Sigmoid colon (tissue), 4 donors: ENCODE measurements at regions not wholly inside any gene's neighbourhood (a gene's known extent, or its start where the extent isn't known, plus 50 kb on each side); places are given as distances from the start of the nearest gene placed in this dataset.

Experiments
- CTCF ChIP-seq, 4 experiments: fragments of 450-650 bp in 3 of 4; fragments of 200-600 bp in 1 of 4; IDR thresholded peaks; one replicate each; pipeline ENCODE4 v1.5.1; 2016 to 2019; ENCODE audit warnings: antibody characterized with exemption in 4 of 4, mild to moderate bottlenecking in 3 of 4, moderate library complexity in 2 of 4
- EP300 ChIP-seq, 4 donors: sonication (generic); formaldehyde crosslinking; IDR thresholded peaks; one replicate each; pipeline ENCODE4 v1.6.1; 2017; ENCODE audit warnings: antibody characterized with exemption in 4 of 4
- POLR2A ChIP-seq, 2 donors: fragments of 450-650 bp; IDR thresholded peaks; one replicate each; pipeline ENCODE4 v1.6.1; 2016; ENCODE audit warnings: antibody characterized with exemption in 2 of 2, mild to moderate bottlenecking in 2 of 2, moderate library complexity in 2 of 2
- POLR2AphosphoS5 ChIP-seq, 4 donors: sonication (generic); formaldehyde crosslinking; IDR thresholded peaks; one replicate each; pipeline ENCODE4 v1.6.1; 2017; ENCODE audit warnings: antibody characterized with exemption in 4 of 4

- TF ChIP-seq POLR2AphosphoS5 (IDR thresholded peaks at IDR 0.05) (no peak), CTCF (IDR thresholded peaks at IDR 0.05) (no peak), POLR2A (IDR thresholded peaks at IDR 0.05) (no peak), EP300 (IDR thresholded peaks at IDR 0.05) (no peak)
Observed at GRCh38 chr12:46670636-46671035, 155.2 kb downstream of the SLC38A4 start.
